Mesendoderm (in vitro differentiated cells): ENCODE measurements at regions not wholly inside any gene's neighbourhood (a gene's known extent, or its start where the extent isn't known, plus 50 kb on each side); places are given as distances from the start of the nearest gene placed in this dataset.

Experiments
- DNase-seq: peaks from one replicate; pipeline ENCODE4 v3.0.0; 2013
- H2AK5ac ChIP-seq: 2 replicates; pipeline ENCODE4 v1.6.1; 2013; ENCODE audit warnings: low read length, inconsistent platforms
- H2BK120ac ChIP-seq: 2 replicates; pipeline ENCODE4 v1.6.1; 2013; ENCODE audit warnings: low read depth, mild to moderate bottlenecking, low read length, moderate library complexity, mixed read lengths
- H2BK15ac ChIP-seq: replicated peaks from 2 replicates; pipeline ENCODE4 v1.6.1; 2013; ENCODE audit warnings: low read depth, mild to moderate bottlenecking, moderate library complexity
- H2BK5ac ChIP-seq: 2 replicates; pipeline ENCODE4 v1.6.1; 2013; ENCODE audit warnings: low read length, inconsistent platforms
- H3K18ac ChIP-seq: 2 replicates; pipeline ENCODE4 v1.6.1; 2013; ENCODE audit warnings: mild to moderate bottlenecking, low read length, mixed read lengths
- H3K23ac ChIP-seq: one replicate; pipeline ENCODE4 v1.6.1; 2013; ENCODE audit warnings: low read length
- H3K27ac ChIP-seq: 2 replicates; pipeline ENCODE4 v1.5.1; 2013; ENCODE audit warnings: low read depth, mild to moderate bottlenecking, inconsistent platforms, low read length, moderate library complexity
- H3K27me3 ChIP-seq: 2 replicates; pipeline ENCODE4 v1.6.1; 2013; ENCODE audit warnings: low read length, control low read depth, mild to moderate bottlenecking, inconsistent platforms; ENCODE audit not compliant: insufficient read depth, poor library complexity
- H3K36me3 ChIP-seq: 2 replicates; pipeline ENCODE4 v1.6.1; 2013; ENCODE audit warnings: low read length, inconsistent platforms; ENCODE audit not compliant: control insufficient read depth, insufficient read depth
- H3K4ac ChIP-seq: one replicate; pipeline ENCODE4 v1.6.1; 2013; ENCODE audit warnings: low read depth, mild to moderate bottlenecking, low read length, moderate library complexity
- H3K4me1 ChIP-seq: 2 replicates; pipeline ENCODE4 v1.6.1; 2013; ENCODE audit warnings: low read depth, low read length, inconsistent platforms; ENCODE audit not compliant: control insufficient read depth
- H3K4me2 ChIP-seq: 2 replicates; pipeline ENCODE4 v1.6.1; 2013; ENCODE audit warnings: low read length
- H3K4me3 ChIP-seq: 2 replicates; pipeline ENCODE4 v1.5.1; 2013; ENCODE audit warnings: mild to moderate bottlenecking, low read length
- H3K56ac ChIP-seq: one replicate; pipeline ENCODE4 v1.6.1; 2013; ENCODE audit warnings: low read length
- H3K79me1 ChIP-seq: 2 replicates; pipeline ENCODE4 v1.6.1; 2013; ENCODE audit warnings: low read length, inconsistent platforms
- H3K79me2 ChIP-seq: 2 replicates; pipeline ENCODE4 v1.6.1; 2013; ENCODE audit warnings: mild to moderate bottlenecking, low read length; ENCODE audit not compliant: control insufficient read depth, insufficient read depth
- H3K9ac ChIP-seq: 2 replicates; pipeline ENCODE4 v1.6.1; 2013; ENCODE audit warnings: low read length, inconsistent platforms
- H4K5ac ChIP-seq: one replicate; pipeline ENCODE4 v1.6.1; 2013; ENCODE audit warnings: low read length
- H4K8ac ChIP-seq: one replicate; pipeline ENCODE4 v1.6.1; 2013; ENCODE audit warnings: low read depth, mild to moderate bottlenecking, control low read depth, low read length, moderate library complexity
- WGBS: extraction: QIAGEN DNeasy Blood & Tissue Kit; methylation state at CpG from one replicate; pipeline ENCODE4 v1.1.7; 2013; ENCODE audit warnings: low lambda C conversion rate, missing lambda C conversion rate; ENCODE audit not compliant: insufficient coverage; ENCODE audit errors: extremely low coverage; 5-methylcytosine and 5-hydroxymethylcytosine counted together

DNA sequence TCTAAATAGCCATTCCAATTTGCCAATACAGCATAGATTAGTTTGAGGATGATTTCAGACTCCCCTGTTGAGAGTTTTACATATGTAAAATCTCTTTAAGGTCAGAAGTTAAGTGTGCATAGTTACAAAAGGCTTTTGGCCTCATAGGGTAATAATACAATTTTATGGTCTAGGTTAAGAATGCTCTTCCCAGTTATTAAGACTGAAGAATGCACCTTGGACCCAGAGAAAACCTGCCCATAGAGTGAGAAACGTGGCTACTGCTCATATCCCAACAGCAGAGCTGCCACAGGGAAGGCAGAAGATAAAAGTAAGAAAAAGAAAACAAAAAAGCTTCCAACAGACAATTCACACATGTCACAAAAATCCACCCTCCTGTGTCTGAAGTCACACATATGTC lies 255.9 kb downstream of the LMO4 start:
- H3K36me3 ChIP-seq, result no peaks in the 10 kb centered on the region
- no CpG with 5 or more reads among the region's 1 CpG for WGBS
- no peak overlapping the region for H2BK5ac ChIP-seq
- no peak overlapping the region for H3K18ac ChIP-seq
- no peak overlapping the region for H2AK5ac ChIP-seq
- H2BK120ac ChIP-seq, result no peak overlapping the region
- H3K4me1 ChIP-seq, result no peaks in the 10 kb centered on the region
- no peak overlapping the region for H2BK15ac ChIP-seq
- H3K79me1 ChIP-seq, result no peaks in the 10 kb centered on the region
- no peak overlapping the region for H3K27ac ChIP-seq
- no peaks in the 10 kb centered on the region for H3K27me3 ChIP-seq
- H3K79me2 ChIP-seq, result no peaks in the 10 kb centered on the region
- no peak overlapping the region for H3K4me2 ChIP-seq
- no peak for DNase-seq
- H3K4ac ChIP-seq, result no peak overlapping the region
- no peak overlapping the region for H4K8ac ChIP-seq
- no peak overlapping the region for H4K5ac ChIP-seq
- H3K23ac ChIP-seq, result no peak overlapping the region
- H3K4me3 ChIP-seq, result no peak overlapping the region
- no peak overlapping the region for H3K56ac ChIP-seq
- no peak overlapping the region for H3K9ac ChIP-seq

DNA sequence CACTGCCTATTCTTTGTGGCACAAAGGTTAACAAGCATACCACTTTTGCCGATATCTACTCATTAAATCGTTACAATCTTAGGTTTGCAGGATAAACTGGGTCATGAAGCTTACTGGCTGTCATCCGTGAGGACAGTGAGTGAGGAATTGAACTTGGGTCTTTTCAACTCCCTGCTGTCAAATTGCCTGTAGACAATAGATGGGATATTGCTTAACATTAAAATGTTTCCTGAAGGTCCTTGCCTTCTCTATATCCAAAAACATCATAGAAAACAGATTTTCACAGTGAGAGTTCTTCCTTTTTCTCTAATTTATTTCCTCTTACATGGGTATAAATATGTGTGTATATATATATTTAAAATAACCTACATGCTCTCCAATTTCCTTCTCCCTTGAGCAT lies 257.8 kb downstream of the LMO4 start:
- no peaks in the 10 kb centered on the region for H3K79me1 ChIP-seq
- no peaks in the 10 kb centered on the region for H3K79me2 ChIP-seq
- H3K27ac ChIP-seq, result no peak overlapping the region
- no peak overlapping the region for H4K5ac ChIP-seq
- H2BK5ac ChIP-seq, result no peak overlapping the region
- DNase-seq, result no peak
- no peak overlapping the region for H3K4me2 ChIP-seq
- no peaks in the 10 kb centered on the region for H3K27me3 ChIP-seq
- no peaks in the 10 kb centered on the region for H3K4me1 ChIP-seq
- no peak overlapping the region for H2BK15ac ChIP-seq
- no peak overlapping the region for H3K56ac ChIP-seq
- H2AK5ac ChIP-seq, result no peak overlapping the region
- no peak overlapping the region for H3K4me3 ChIP-seq
- no CpG with 5 or more reads among the region's 3 CpGs for WGBS
- H3K23ac ChIP-seq, result no peak overlapping the region
- no peak overlapping the region for H3K4ac ChIP-seq
- H2BK120ac ChIP-seq, result no peak overlapping the region
- no peak overlapping the region for H3K9ac ChIP-seq
- no peaks in the 10 kb centered on the region for H3K36me3 ChIP-seq
- no peak overlapping the region for H4K8ac ChIP-seq
- H3K18ac ChIP-seq, result no peak overlapping the region

- Histone ChIP-seq H3K18ac (no peak overlapping the region), H2BK120ac (no peak overlapping the region), H3K4me3 (no peak overlapping the region), H3K9ac (no peak overlapping the region), H3K36me3 (no peaks in the 10 kb centered on the region), H3K56ac (no peak overlapping the region), H3K4me2 (no peak overlapping the region), H3K79me1 (no peaks in the 10 kb centered on the region), H2BK15ac (no peak overlapping the region), H4K5ac (no peak overlapping the region), H3K23ac (no peak overlapping the region), H3K79me2 (no peaks in the 10 kb centered on the region), H3K4ac (no peak overlapping the region), H2AK5ac (no peak overlapping the region), H4K8ac (no peak overlapping the region), H3K27me3 (no peaks in the 10 kb centered on the region), H3K4me1 (no peaks in the 10 kb centered on the region), H3K27ac (no peak overlapping the region), H2BK5ac (no peak overlapping the region)
- no peak for DNase-seq
- no CpG with 5 or more reads among the region's 4 CpGs for WGBS
These were observed 259.8 kb downstream of the LMO4 start for GRCh38 chr1:87588495-87588894.

- Histone ChIP-seq H3K9ac (no peak overlapping the region), H3K4me3 (no peak overlapping the region), H3K4me2 (no peak overlapping the region), H3K36me3 (no peaks in the 10 kb centered on the region), H2AK5ac (no peak overlapping the region), H3K27me3 (no peaks in the 10 kb centered on the region), H3K79me1 (no peaks in the 10 kb centered on the region), H2BK120ac (no peak overlapping the region), H3K79me2 (no peaks in the 10 kb centered on the region), H3K23ac (no peak overlapping the region), H3K27ac (no peak overlapping the region), H3K18ac (no peak overlapping the region), H2BK5ac (no peak overlapping the region), H4K8ac (no peak overlapping the region), H3K4me1 (no peaks in the 10 kb centered on the region), H3K4ac (no peak overlapping the region), H3K56ac (no peak overlapping the region), H2BK15ac (no peak overlapping the region), H4K5ac (no peak overlapping the region)
- no CpG with 5 or more reads among the region's 6 CpGs for WGBS
- no peak for DNase-seq
These were observed 262.8 kb downstream of the LMO4 start for GRCh38 chr1:87591492-87591891.

- Histone ChIP-seq H2BK15ac (no peak overlapping the region), H4K5ac (no peak overlapping the region), H3K9ac (no peak overlapping the region), H3K4me2 (no peak overlapping the region), H2AK5ac (no peak overlapping the region), H3K23ac (no peak overlapping the region), H3K36me3 (no peaks in the 10 kb centered on the region), H2BK5ac (no peak overlapping the region), H3K56ac (no peak overlapping the region), H3K4me1 (no peaks in the 10 kb centered on the region), H3K79me2 (no peaks in the 10 kb centered on the region), H3K79me1 (no peaks in the 10 kb centered on the region), H3K27ac (no peak overlapping the region), H4K8ac (no peak overlapping the region), H3K18ac (no peak overlapping the region), H3K27me3 (no peaks in the 10 kb centered on the region), H2BK120ac (no peak overlapping the region), H3K4me3 (no peak overlapping the region), H3K4ac (no peak overlapping the region)
- no peak for DNase-seq
- no CpG with 5 or more reads among the region's 2 CpGs for WGBS
These were observed 263.5 kb downstream of the LMO4 start for GRCh38 chr1:87592156-87592555.

DNA sequence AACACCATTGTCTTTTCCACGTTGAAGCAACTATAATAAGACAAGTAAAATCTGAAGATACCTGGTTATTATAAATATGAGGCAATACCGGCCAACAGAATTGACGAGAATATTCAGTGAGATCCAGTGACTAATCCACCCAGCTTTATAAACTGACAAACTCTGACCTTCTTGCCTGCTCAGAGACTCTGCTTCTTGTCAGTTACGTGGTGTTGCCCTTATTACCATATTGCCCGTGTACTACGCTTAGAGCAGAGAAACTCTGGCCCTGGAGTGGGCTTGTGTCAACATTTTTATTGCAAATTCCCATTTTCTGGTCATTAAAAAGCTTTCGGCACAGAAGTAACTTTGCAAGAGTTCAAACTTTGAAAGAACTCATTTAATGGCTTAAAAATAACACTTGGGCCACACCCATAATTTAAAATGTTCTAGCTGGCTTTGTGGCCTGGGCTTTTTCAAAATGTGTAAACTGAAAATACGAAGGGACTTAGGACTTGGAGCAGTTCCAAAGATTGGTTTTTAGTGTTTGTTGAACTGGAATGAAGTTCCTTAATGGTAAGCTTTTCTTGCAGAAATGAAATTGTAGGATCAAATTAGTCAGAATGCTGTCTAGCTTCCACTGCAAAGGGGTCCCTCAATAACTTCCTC lies 266.2 kb downstream of the LMO4 start:
- Histone ChIP-seq H3K27me3 (no peaks in the 10 kb centered on the region), H2AK5ac (no peak overlapping the region), H3K36me3 (no peaks in the 10 kb centered on the region), H3K79me2 (no peaks in the 10 kb centered on the region), H4K8ac (no peak overlapping the region), H3K56ac (no peak overlapping the region), H3K18ac (no peak overlapping the region), H3K27ac (no peak overlapping the region), H3K79me1 (no peaks in the 10 kb centered on the region), H2BK15ac (no peak overlapping the region), H2BK5ac (no peak overlapping the region), H4K5ac (no peak overlapping the region), H2BK120ac (no peak overlapping the region), H3K4ac (no peak overlapping the region), H3K4me3 (no peak overlapping the region), H3K9ac (no peak overlapping the region), H3K4me1 (no peaks in the 10 kb centered on the region), H3K23ac (no peak overlapping the region), H3K4me2 (no peak overlapping the region)
- DNase-seq, result no peak
- WGBS, result no CpG with 5 or more reads among the region's 8 CpGs
